Keratinocyte (primary cell): ENCODE measurements at regions not wholly inside any gene's neighbourhood (a gene's known extent, or its start where the extent isn't known, plus 50 kb on each side); places are given as distances from the start of the nearest gene placed in this dataset.

Source experiments
- DNase-seq: peaks from one replicate; pipeline ENCODE4 v3.0.0-alpha.2; 2011; ENCODE audit warnings: low read depth, missing footprints, low spot score
- FAIRE-seq: peaks from 2 replicates; lab custom pipeline; 2011; peaks lifted over from hg19 to GRCh38; lab: Jason Lieb, UNC
- H2AFZ ChIP-seq: 2 replicates; pipeline ENCODE4 v1.6.0; 2012; ENCODE audit warnings: low read length, control low read depth, inconsistent platforms; ENCODE audit not compliant: control insufficient read depth
- H3K27ac ChIP-seq: 2 replicates; pipeline ENCODE4 v1.5.1; 2011; ENCODE audit warnings: low read length; ENCODE audit not compliant: control insufficient read depth, insufficient read depth
- H3K27me3 ChIP-seq: 3 replicates; pipeline ENCODE4 v1.6.0; 2011; ENCODE audit warnings: low read length; ENCODE audit not compliant: control insufficient read depth, insufficient read depth; ENCODE audit errors: extremely low read depth
- H3K36me3 ChIP-seq, 2 experiments: 2 replicates in 1 of 2; 3 replicates in 1 of 2; pipeline ENCODE4 v1.5.1; 2011; ENCODE audit warnings: low read length in 2 of 2, mild to moderate bottlenecking in 1 of 2; ENCODE audit not compliant: control insufficient read depth in 2 of 2, insufficient read depth in 2 of 2; ENCODE audit errors: extremely low read depth in 1 of 2
- H3K4me1 ChIP-seq: 3 replicates; pipeline ENCODE4 v1.5.1; 2011; ENCODE audit warnings: low read length; ENCODE audit not compliant: control insufficient read depth, insufficient read depth; ENCODE audit errors: extremely low read depth
- H3K4me2 ChIP-seq: 3 replicates; pipeline ENCODE4 v1.6.0; 2011; ENCODE audit warnings: low read depth, low read length; ENCODE audit not compliant: control insufficient read depth, insufficient read depth; ENCODE audit errors: extremely low read depth
- H3K4me3 ChIP-seq, 3 experiments: fragments of 200-600 bp in 1 of 3; sonication (generic) in 1 of 3; 2 replicates in 2 of 3; 3 replicates in 1 of 3; pipeline ENCODE4 v1.5.1; 2011 to 2016; ENCODE audit warnings: low read length in 3 of 3, mild to moderate bottlenecking in 3 of 3, control low read depth in 2 of 3, inconsistent platforms in 1 of 3, low read depth in 1 of 3, mixed read lengths in 1 of 3, mixed run types in 1 of 3, moderate library complexity in 1 of 3; ENCODE audit not compliant: control insufficient read depth in 2 of 3, insufficient read depth in 2 of 3; ENCODE audit errors: extremely low read depth in 1 of 3
- H3K79me2 ChIP-seq: 2 replicates; pipeline ENCODE4 v1.6.0; 2012; ENCODE audit warnings: low read length; ENCODE audit not compliant: control insufficient read depth, insufficient read depth
- H3K9ac ChIP-seq: 3 replicates; pipeline ENCODE4 v1.6.0; 2011; ENCODE audit warnings: low read length; ENCODE audit not compliant: control insufficient read depth, insufficient read depth; ENCODE audit errors: extremely low read depth
- H3K9me1 ChIP-seq: 3 replicates; pipeline ENCODE4 v1.6.0; 2011; ENCODE audit warnings: low read length; ENCODE audit not compliant: control insufficient read depth, insufficient read depth; ENCODE audit errors: extremely low read depth
- H3K9me3 ChIP-seq: 2 replicates; pipeline ENCODE4 v1.5.1; 2012; ENCODE audit warnings: low read depth, low read length; ENCODE audit not compliant: control insufficient read depth
- H4K20me1 ChIP-seq: 3 replicates; pipeline ENCODE4 v1.6.0; 2011; ENCODE audit warnings: low read length; ENCODE audit not compliant: control insufficient read depth, insufficient read depth; ENCODE audit errors: extremely low read depth
- EZH2 ChIP-seq: IDR thresholded peaks from one replicate; pipeline ENCODE4 v1.6.1; 2012; ENCODE audit warnings: inconsistent platforms, mild to moderate bottlenecking, low read length, moderate library complexity
- dilution Hi-C: fragments of 300-500 bp; cut with MboI; formaldehyde crosslinking; loops from one replicate; pipeline ENCODE4 v1.7.0; 2020; ENCODE audit warnings: low sequenced_read_pairs; ENCODE audit not compliant: extremely low pct_ligation_motif_present
- TF ChIP-seq, protein P1 (sequence below), 3 experiments: IDR thresholded peaks in 1 of 3; conservative IDR thresholded peaks in 1 of 3; optimal IDR thresholded peaks in 1 of 3; 2 replicates in 2 of 3; 3 replicates in 1 of 3; pipeline versions ENCODE3 to v1.5.1; 2011; ENCODE audit warnings: low read length in 3 of 3, mild to moderate bottlenecking in 3 of 3, moderate library complexity in 2 of 3, control low read depth in 1 of 3, inconsistent platforms in 1 of 3; ENCODE audit not compliant: insufficient read depth in 2 of 3; ENCODE audit errors: extremely low read depth in 1 of 3

DNA sequence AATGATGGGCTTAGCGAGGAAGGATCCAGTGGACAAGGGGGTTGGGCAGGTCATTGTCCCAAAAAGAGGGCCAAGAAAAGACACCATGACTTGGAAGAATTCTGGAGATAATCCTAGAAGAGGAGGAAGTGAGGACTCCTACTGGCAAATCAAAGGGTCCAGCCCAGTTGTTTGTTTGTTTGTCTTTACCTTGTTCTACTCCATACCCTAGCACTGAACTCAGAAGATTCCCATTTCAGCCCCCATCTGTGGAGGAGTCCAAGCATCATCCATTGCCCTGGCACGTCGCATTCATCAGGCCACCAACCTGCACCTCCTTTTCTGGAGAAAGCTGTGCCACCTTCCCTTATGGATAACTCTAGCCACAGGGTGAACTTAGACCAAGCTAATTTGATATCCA is 326.2 kb downstream of the EN1 start:
- dilution Hi-C loops, result no loop called here
- Histone ChIP-seq H3K9ac (no peak overlapping the region), H3K36me3 (no peaks in the 10 kb centered on the region), H3K4me1 (no peaks in the 10 kb centered on the region), H3K27ac (no peak overlapping the region), H3K4me3 (no peak overlapping the region), H3K9me1 (no peaks in the 10 kb centered on the region), H3K9me3 (peaks cover 6% of the 10 kb centered on the region), H3K79me2 (no peaks in the 10 kb centered on the region), H3K27me3 (no peaks in the 10 kb centered on the region), H4K20me1 (no peaks in the 10 kb centered on the region), H3K4me2 (no peak overlapping the region), H2AFZ (no peak overlapping the region)
- DNase-seq (no peak), FAIRE-seq (no peak)
- no peak for TF ChIP-seq EZH2
- TF ChIP-seq, protein P1, sequence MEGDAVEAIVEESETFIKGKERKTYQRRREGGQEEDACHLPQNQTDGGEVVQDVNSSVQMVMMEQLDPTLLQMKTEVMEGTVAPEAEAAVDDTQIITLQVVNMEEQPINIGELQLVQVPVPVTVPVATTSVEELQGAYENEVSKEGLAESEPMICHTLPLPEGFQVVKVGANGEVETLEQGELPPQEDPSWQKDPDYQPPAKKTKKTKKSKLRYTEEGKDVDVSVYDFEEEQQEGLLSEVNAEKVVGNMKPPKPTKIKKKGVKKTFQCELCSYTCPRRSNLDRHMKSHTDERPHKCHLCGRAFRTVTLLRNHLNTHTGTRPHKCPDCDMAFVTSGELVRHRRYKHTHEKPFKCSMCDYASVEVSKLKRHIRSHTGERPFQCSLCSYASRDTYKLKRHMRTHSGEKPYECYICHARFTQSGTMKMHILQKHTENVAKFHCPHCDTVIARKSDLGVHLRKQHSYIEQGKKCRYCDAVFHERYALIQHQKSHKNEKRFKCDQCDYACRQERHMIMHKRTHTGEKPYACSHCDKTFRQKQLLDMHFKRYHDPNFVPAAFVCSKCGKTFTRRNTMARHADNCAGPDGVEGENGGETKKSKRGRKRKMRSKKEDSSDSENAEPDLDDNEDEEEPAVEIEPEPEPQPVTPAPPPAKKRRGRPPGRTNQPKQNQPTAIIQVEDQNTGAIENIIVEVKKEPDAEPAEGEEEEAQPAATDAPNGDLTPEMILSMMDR (optimal IDR thresholded peaks at IDR 0.05 in 1 of 3, IDR thresholded peaks at IDR 0.05 in 1 of 3, conservative IDR thresholded peaks at IDR 0.05 in 1 of 3; ENCODE audit: extremely low read depth in 1 of 3, insufficient read depth in 2 of 3, low read length in 3 of 3), result no peak

- Histone ChIP-seq H2AFZ (no peak overlapping the region), H3K9me3 (peaks cover 6% of the 10 kb centered on the region), H3K36me3 (no peaks in the 10 kb centered on the region), H4K20me1 (no peaks in the 10 kb centered on the region), H3K9ac (no peak overlapping the region), H3K4me1 (no peaks in the 10 kb centered on the region), H3K4me2 (no peak overlapping the region), H3K9me1 (no peaks in the 10 kb centered on the region), H3K4me3 (no peak overlapping the region), H3K79me2 (no peaks in the 10 kb centered on the region), H3K27ac (no peak overlapping the region), H3K27me3 (no peaks in the 10 kb centered on the region)
- FAIRE-seq (no peak), DNase-seq (no peak)
- dilution Hi-C loops, result no loop called here
- TF ChIP-seq, protein P1 (optimal IDR thresholded peaks at IDR 0.05 in 1 of 3, IDR thresholded peaks at IDR 0.05 in 1 of 3, conservative IDR thresholded peaks at IDR 0.05 in 1 of 3; ENCODE audit: extremely low read depth in 1 of 3, insufficient read depth in 2 of 3, low read length in 3 of 3), result no peak
- TF ChIP-seq EZH2, result no peak
These were observed 327.2 kb downstream of the EN1 start for GRCh38 chr2:118520246-118520645.
